GM13976 (cell line): ENCODE measurements at regions not wholly inside any gene's neighbourhood (a gene's known extent, or its start where the extent isn't known, plus 50 kb on each side); places are given as distances from the start of the nearest gene placed in this dataset.

Source experiments
- DNase-seq: peaks from one replicate; pipeline ENCODE4 v3.0.0; 2012; ENCODE audit warnings: low spot score
- CTCF ChIP-seq: IDR thresholded peaks from 2 replicates; pipeline ENCODE4 v1.5.1; 2012; ENCODE audit warnings: borderline replicate concordance, mild to moderate bottlenecking; ENCODE audit not compliant: insufficient read depth; ENCODE audit errors: extremely low read depth, missing control alignments, control extremely low read depth
- in situ Hi-C: fragments of 300-500 bp; cut with MboI; formaldehyde crosslinking; loops from one replicate; pipeline ENCODE4 v1.12.0; 2022; ENCODE audit warnings: low sequenced_read_pairs, mixed read lengths, inconsistent platforms; ENCODE audit not compliant: unreplicated experiment

GRCh38 chr13:39965309-39965708 is 309.8 kb downstream of the COG6 start:
- DNase-seq, result no peak
- in situ Hi-C loops, result no loop called here

DNA sequence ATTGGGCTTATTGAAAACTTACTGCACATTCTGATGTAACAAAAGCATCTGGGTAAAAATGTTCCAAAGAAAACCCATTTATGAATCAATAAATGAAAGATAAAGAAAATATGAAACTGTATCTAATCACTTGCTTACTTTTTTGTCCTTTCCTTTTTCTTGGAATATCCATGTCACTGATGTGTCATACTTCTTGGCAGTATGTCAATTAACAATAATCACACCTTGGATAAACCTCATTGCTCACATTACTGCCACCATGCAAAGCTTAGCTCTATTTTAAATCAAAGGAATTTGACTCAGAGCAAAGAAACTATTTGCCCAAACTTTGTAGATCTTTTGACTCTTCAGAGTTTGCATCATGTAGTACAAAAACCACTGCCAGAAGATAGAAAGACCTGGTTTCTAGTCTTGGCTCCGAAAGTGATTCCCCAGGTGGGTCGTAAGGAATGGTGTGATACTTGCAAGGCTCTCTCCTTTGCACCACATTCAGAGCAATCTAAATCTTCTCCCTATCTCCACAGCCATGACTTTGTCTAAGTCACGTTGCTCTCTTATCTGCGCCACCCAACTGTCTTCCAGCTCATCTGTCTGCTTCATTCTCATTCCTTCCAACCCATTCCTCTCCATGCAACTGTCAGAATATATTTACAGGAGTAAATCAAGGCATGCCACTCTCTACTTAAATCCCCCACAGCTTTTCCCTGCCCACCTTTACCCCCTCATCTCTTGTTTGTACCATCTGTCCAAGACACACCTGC is 311.9 kb downstream of the COG6 start:
- in situ Hi-C loops, result no loop called here
- no peak for TF ChIP-seq CTCF

More at GRCh38 chr13:39965309-39965708, 309.8 kb downstream of the COG6 start:
- no peak for TF ChIP-seq CTCF

GRCh38 chr13:39968646-39969475 is 313.4 kb downstream of the COG6 start:
- no peak for TF ChIP-seq CTCF
- DNase-seq, result no peak
- in situ Hi-C loops, result no loop called here

More for the DNA sequence above, 311.9 kb downstream of the COG6 start:
- DNase-seq, result no peak

DNA sequence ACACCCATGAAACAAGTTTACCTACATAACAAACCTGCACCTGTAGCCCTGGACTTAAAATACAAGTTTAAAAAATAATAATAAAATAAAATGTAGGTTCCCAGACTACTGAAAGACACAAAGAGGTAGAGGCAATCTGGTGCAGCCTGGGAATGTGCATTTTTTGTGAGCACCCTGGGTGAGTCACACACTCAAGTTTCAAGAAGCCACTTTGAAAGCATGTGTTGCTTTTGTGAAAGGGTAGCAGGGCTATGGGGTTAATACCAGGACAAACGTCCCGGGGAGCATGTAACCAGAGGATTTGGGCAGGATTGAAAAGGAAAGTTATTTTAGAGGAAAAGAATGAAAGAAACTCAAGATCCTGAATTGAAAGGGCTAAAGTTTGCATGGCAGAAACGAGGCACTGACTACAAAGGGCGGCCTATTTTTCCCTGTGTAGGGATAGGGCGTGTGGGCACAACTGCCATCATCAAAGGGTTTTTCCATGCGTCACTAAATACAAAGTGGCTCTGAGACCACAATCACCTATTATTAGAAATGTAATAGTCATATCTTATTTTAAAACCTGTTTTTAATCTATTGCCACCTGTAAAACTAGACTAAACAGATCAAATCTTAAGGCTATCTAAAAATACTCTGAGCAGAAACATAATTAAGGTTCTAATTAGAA is 314.9 kb downstream of the COG6 start:
- DNase-seq, result no peak
- in situ Hi-C loops, result no loop called here

GRCh38 chr13:39971526-39971925 is 316.1 kb downstream of the COG6 start:
- DNase-seq, result no peak
- in situ Hi-C loops, result no loop called here
- TF ChIP-seq CTCF, result no peak

More for the DNA sequence above, 314.9 kb downstream of the COG6 start:
- no peak for TF ChIP-seq CTCF

DNA sequence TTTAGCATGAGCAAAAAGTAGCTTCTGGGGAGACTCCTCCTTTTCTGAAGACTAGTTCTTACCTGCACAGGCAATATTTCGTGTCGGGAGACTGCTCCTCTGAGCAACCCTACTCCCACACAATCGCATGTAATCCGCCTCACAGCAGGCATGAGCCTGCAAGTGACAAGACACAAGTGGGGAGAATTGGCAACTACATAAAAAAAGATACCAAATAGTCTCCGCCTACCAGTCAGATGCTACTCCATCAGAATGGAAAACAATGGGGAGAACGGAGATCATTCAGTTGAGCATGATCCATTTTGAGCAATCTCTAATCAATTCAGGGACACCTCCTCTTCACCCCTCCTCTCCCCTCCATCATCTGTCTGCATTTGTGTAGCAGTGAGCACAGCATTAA is 321.0 kb downstream of the COG6 start:
- no peak for DNase-seq
- no peak for TF ChIP-seq CTCF
- in situ Hi-C loops, result no loop called here
